ENCODE measurements at regions not wholly inside any gene's neighbourhood (a gene's known extent, or its start where the extent isn't known, plus 50 kb on each side); places are given as distances from the start of the nearest gene placed in this dataset.

GRCh38 chr5:50575740-50576139 is 90.7 kb upstream of the PARP8 start:
- H3K4me2 ChIP-seq (ENCODE audit: low read length), result peak overlapping the region; percentile 50
- no peaks in the 10 kb centered on the region for H3F3A ChIP-seq (ENCODE audit: control insufficient read depth, insufficient read depth)
- peaks cover 35% of the 10 kb centered on the region for H3K4me1 ChIP-seq (ENCODE audit: control insufficient read depth, low read length)
- H3K9me2 ChIP-seq (replicated peaks; ENCODE audit: control insufficient read depth, low read length), result no peaks in the 10 kb centered on the region
- no peak overlapping the region for H3K27ac ChIP-seq (ENCODE audit: low read depth, low read length)
- TF ChIP-seq, protein P1, sequence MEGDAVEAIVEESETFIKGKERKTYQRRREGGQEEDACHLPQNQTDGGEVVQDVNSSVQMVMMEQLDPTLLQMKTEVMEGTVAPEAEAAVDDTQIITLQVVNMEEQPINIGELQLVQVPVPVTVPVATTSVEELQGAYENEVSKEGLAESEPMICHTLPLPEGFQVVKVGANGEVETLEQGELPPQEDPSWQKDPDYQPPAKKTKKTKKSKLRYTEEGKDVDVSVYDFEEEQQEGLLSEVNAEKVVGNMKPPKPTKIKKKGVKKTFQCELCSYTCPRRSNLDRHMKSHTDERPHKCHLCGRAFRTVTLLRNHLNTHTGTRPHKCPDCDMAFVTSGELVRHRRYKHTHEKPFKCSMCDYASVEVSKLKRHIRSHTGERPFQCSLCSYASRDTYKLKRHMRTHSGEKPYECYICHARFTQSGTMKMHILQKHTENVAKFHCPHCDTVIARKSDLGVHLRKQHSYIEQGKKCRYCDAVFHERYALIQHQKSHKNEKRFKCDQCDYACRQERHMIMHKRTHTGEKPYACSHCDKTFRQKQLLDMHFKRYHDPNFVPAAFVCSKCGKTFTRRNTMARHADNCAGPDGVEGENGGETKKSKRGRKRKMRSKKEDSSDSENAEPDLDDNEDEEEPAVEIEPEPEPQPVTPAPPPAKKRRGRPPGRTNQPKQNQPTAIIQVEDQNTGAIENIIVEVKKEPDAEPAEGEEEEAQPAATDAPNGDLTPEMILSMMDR (IDR thresholded peaks at IDR 0.05; ENCODE audit: low read depth, low read length, poor library complexity, severe bottlenecking), result no peak
- no peak for TF ChIP-seq EZH2phosphoT487 (IDR thresholded peaks at IDR 0.05; ENCODE audit: borderline replicate concordance, low read length)
- H3K9me3 ChIP-seq (ENCODE audit: control insufficient read depth, insufficient read depth, low read length), result no peaks in the 10 kb centered on the region
- H3K4me3 ChIP-seq (ENCODE audit: low read length), result peak overlapping the region; percentile 27; the same call in 1 of the 2 replicates
- H3K79me2 ChIP-seq (ENCODE audit: control insufficient read depth, low read length), result no peaks in the 10 kb centered on the region
- no peaks in the 10 kb centered on the region for H4K20me1 ChIP-seq (ENCODE audit: control insufficient read depth, insufficient read depth, low read depth, low read length)
- H3K27me3 ChIP-seq (ENCODE audit: control insufficient read depth, low read length), result no peaks in the 10 kb centered on the region
- no peaks in the 10 kb centered on the region for H3K36me3 ChIP-seq (ENCODE audit: control insufficient read depth, low read length)

- Histone ChIP-seq H3K9me2 (replicated peaks; ENCODE audit: control insufficient read depth, low read length) (no peaks in the 10 kb centered on the region), H4K20me1 (ENCODE audit: control insufficient read depth, insufficient read depth, low read depth, low read length) (no peaks in the 10 kb centered on the region), H3K9me3 (ENCODE audit: control insufficient read depth, insufficient read depth, low read length) (no peaks in the 10 kb centered on the region), H3K4me3 (ENCODE audit: low read length) (no peak overlapping the region), H3F3A (ENCODE audit: control insufficient read depth, insufficient read depth) (no peaks in the 10 kb centered on the region), H3K4me2 (ENCODE audit: low read length) (peak overlapping the region; percentile 50), H3K4me1 (ENCODE audit: control insufficient read depth, low read length) (peaks cover 35% of the 10 kb centered on the region), H3K27ac (ENCODE audit: low read depth, low read length) (no peak overlapping the region), H3K27me3 (ENCODE audit: control insufficient read depth, low read length) (no peaks in the 10 kb centered on the region), H3K79me2 (ENCODE audit: control insufficient read depth, low read length) (no peaks in the 10 kb centered on the region), H3K36me3 (ENCODE audit: control insufficient read depth, low read length) (no peaks in the 10 kb centered on the region)
- TF ChIP-seq EZH2phosphoT487 (IDR thresholded peaks at IDR 0.05; ENCODE audit: borderline replicate concordance, low read length), result no peak
- TF ChIP-seq, protein P1 (IDR thresholded peaks at IDR 0.05; ENCODE audit: low read depth, low read length, poor library complexity, severe bottlenecking), result no peak
Measured at GRCh38 chr5:50576265-50576664, 90.2 kb upstream of the PARP8 start.

- Histone ChIP-seq H3K27me3 (ENCODE audit: control insufficient read depth, low read length) (no peaks in the 10 kb centered on the region), H3K9me2 (replicated peaks; ENCODE audit: control insufficient read depth, low read length) (no peaks in the 10 kb centered on the region), H3K27ac (ENCODE audit: low read depth, low read length) (no peak overlapping the region), H3K36me3 (ENCODE audit: control insufficient read depth, low read length) (no peaks in the 10 kb centered on the region), H3K4me1 (ENCODE audit: control insufficient read depth, low read length) (peaks cover 35% of the 10 kb centered on the region), H4K20me1 (ENCODE audit: control insufficient read depth, insufficient read depth, low read depth, low read length) (no peaks in the 10 kb centered on the region), H3K4me3 (ENCODE audit: low read length) (no peak overlapping the region), H3K9me3 (ENCODE audit: control insufficient read depth, insufficient read depth, low read length) (no peaks in the 10 kb centered on the region), H3K4me2 (ENCODE audit: low read length) (peak overlapping the region; percentile 50), H3F3A (ENCODE audit: control insufficient read depth, insufficient read depth) (no peaks in the 10 kb centered on the region), H3K79me2 (ENCODE audit: control insufficient read depth, low read length) (no peaks in the 10 kb centered on the region)
- TF ChIP-seq, protein P1 (IDR thresholded peaks at IDR 0.05; ENCODE audit: low read depth, low read length, poor library complexity, severe bottlenecking), result no peak
- no peak for TF ChIP-seq EZH2phosphoT487 (IDR thresholded peaks at IDR 0.05; ENCODE audit: borderline replicate concordance, low read length)
Measured at GRCh38 chr5:50576686-50577256, 89.7 kb upstream of the PARP8 start.

Data from DOHH2 (cell line).